Stomach smooth muscle (tissue), 2 donors: ENCODE measurements at regions not wholly inside any gene's neighbourhood (a gene's known extent, or its start where the extent isn't known, plus 50 kb on each side); places are given as distances from the start of the nearest gene placed in this dataset.

ENCODE experiments used
- H3K27ac ChIP-seq: one replicate; pipeline ENCODE4 v1.7.0; 2013; ENCODE audit warnings: mild to moderate bottlenecking, low read length, inconsistent platforms
- H3K27me3 ChIP-seq, 2 donors: one replicate each; pipeline ENCODE4 v1.7.0; 2013; ENCODE audit warnings: low read length in 2 of 2; ENCODE audit not compliant: insufficient read depth in 2 of 2, control insufficient read depth in 1 of 2
- H3K36me3 ChIP-seq, 2 donors: one replicate each; pipeline ENCODE4 v1.7.0; 2013; ENCODE audit warnings: low read length in 2 of 2; ENCODE audit not compliant: control insufficient read depth in 2 of 2, insufficient read depth in 2 of 2
- H3K4me1 ChIP-seq: one replicate; pipeline ENCODE4 v1.7.0; 2013; ENCODE audit warnings: low read length; ENCODE audit not compliant: control insufficient read depth, insufficient read depth
- H3K4me3 ChIP-seq, 2 donors: one replicate each; pipeline ENCODE4 v1.7.0; 2013; ENCODE audit warnings: low read length in 2 of 2
- H3K9ac ChIP-seq, 2 donors: one replicate each; pipeline ENCODE4 v1.7.0; 2013; ENCODE audit warnings: low read length in 2 of 2, mild to moderate bottlenecking in 1 of 2
- H3K9me3 ChIP-seq, 2 donors: one replicate each; pipeline ENCODE4 v1.7.0; 2013; ENCODE audit warnings: low read length in 2 of 2; ENCODE audit not compliant: control insufficient read depth in 2 of 2
- donor health status: healthy.
- donor health status: Pancreatic carcinoma.

DNA sequence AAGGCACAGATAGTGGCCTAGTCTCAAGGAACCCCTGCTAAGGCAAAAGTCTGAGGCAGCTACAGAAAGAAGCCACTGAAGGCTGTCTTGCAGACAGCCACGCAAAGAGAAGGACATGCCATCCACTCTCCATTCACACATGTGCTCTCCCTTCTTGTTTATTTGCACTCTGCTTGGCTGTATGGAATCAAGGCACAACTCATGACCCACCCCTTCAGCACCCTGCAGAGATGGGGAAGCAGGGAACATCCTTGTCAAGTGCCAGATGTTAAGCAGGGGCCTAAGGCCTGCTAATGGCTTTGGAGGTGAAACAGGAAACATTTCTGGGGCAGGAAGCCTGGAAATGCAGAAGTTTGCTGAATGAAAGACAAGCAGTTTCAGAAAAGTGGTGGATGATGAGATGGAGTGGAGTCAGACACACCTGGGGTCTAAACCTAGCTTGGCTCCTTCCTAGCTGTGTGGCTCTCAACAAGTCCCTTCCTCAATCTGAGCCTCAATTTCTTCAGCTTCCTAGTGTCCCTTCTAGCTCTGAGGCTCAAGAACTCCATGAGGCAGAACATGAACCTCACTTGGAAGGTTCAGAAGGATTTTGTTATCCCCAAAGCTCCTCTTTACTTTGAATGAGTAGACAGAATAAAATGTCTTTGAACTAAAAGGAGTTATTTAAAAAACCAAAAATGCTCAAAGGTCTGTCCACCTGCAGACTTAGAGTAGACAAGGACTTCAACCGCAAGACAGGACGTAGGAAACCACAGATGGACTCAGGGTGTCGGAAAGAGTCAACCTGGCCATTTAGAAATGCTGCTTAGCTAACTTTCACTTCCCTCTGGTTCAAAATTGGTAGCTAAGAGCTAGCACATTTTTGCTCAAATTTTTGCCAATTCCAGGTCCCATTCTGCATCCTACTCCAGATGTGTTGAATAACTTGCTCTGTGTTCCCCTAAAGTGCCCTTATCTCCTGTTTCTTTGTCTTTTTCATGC lies 283.1 kb downstream of the PLPP3 start:
- no peak overlapping the region for H3K9ac ChIP-seq
- peaks cover 2% of the 10 kb centered on the region for H3K4me1 ChIP-seq
- no peaks in the 10 kb centered on the region for H3K9me3 ChIP-seq

GRCh38 chr1:56291374-56291919 lies 287.9 kb downstream of the PLPP3 start:
- H3K4me3 ChIP-seq, result no peak overlapping the region
- no peaks in the 10 kb centered on the region for H3K27me3 ChIP-seq
- no peaks in the 10 kb centered on the region for H3K36me3 ChIP-seq
- no peaks in the 10 kb centered on the region for H3K9me3 ChIP-seq
- H3K27ac ChIP-seq, result no peak overlapping the region
- no peak overlapping the region for H3K9ac ChIP-seq
- H3K4me1 ChIP-seq, result peaks cover 2% of the 10 kb centered on the region

More for the DNA sequence above, 283.1 kb downstream of the PLPP3 start:
- Histone ChIP-seq H3K27me3 (no peaks in the 10 kb centered on the region), H3K27ac (no peak overlapping the region), H3K36me3 (no peaks in the 10 kb centered on the region), H3K4me3 (no peak overlapping the region)

GRCh38 chr1:56289260-56289659 lies 290.1 kb downstream of the PLPP3 start:
- Histone ChIP-seq H3K27ac (no peak overlapping the region), H3K36me3 (no peaks in the 10 kb centered on the region), H3K27me3 (no peaks in the 10 kb centered on the region), H3K4me1 (peaks cover 2% of the 10 kb centered on the region), H3K9me3 (no peaks in the 10 kb centered on the region), H3K9ac (no peak overlapping the region), H3K4me3 (no peak overlapping the region)

DNA sequence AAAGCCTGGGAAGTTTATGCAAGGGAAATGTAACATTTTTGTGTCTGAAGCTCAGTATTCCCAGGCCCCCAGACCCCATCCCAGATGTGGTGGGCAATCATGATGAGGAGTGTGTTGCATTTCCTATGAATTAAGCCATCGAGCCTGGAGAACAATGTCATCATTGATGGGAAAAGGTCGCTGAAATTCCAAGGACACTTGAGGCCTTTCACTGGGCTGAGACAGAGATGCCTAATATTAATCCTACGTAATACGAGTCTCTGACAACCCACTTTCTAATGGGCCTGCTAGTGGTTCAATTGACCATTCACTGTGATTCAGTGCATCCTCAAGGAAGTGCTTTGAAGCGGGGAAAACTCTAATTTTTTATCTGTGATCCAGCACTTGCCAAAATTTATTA lies 291.6 kb downstream of the PLPP3 start:
- H3K27me3 ChIP-seq, result no peaks in the 10 kb centered on the region
- H3K4me1 ChIP-seq, result peaks cover 2% of the 10 kb centered on the region
- no peaks in the 10 kb centered on the region for H3K9me3 ChIP-seq
- H3K4me3 ChIP-seq, result no peak overlapping the region
- H3K27ac ChIP-seq, result no peak overlapping the region
- H3K9ac ChIP-seq, result no peak overlapping the region
- no peaks in the 10 kb centered on the region for H3K36me3 ChIP-seq

DNA sequence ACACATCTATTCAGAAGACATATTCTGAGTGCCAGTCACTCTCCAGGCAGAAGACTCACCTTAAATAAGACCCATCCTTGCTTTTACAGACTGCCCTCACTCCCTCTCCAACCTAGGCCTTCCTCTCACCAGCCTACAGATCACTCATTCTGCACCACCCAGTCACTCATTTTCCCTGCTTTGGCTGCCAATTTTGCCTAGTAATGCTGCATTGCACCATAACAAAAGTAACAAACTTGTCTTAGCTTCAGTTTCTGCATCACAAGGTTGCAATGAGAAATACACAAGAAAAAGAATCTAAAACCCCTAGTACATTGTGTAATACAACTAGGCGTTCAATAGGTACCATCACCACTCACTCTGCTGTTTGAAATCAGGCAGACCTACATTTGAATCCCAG lies 292.4 kb downstream of the PLPP3 start:
- Histone ChIP-seq H3K27me3 (no peaks in the 10 kb centered on the region), H3K4me1 (peaks cover 2% of the 10 kb centered on the region), H3K4me3 (no peak overlapping the region), H3K9ac (no peak overlapping the region), H3K9me3 (no peaks in the 10 kb centered on the region), H3K27ac (no peak overlapping the region), H3K36me3 (no peaks in the 10 kb centered on the region)

- H3K4me3 ChIP-seq, result no peak overlapping the region
- no peaks in the 10 kb centered on the region for H3K9me3 ChIP-seq
- H3K9ac ChIP-seq, result no peak overlapping the region
- H3K27ac ChIP-seq, result no peak overlapping the region
- no peaks in the 10 kb centered on the region for H3K27me3 ChIP-seq
- no peaks in the 10 kb centered on the region for H3K4me1 ChIP-seq
- H3K36me3 ChIP-seq, result no peaks in the 10 kb centered on the region
Observed at GRCh38 chr1:56286506-56286905, 292.9 kb downstream of the PLPP3 start.

GRCh38 chr1:56285554-56286402 lies 293.6 kb downstream of the PLPP3 start:
- Histone ChIP-seq H3K9me3 (no peaks in the 10 kb centered on the region), H3K9ac (no peak overlapping the region), H3K4me3 (no peak overlapping the region), H3K4me1 (no peaks in the 10 kb centered on the region), H3K27me3 (no peaks in the 10 kb centered on the region), H3K36me3 (no peaks in the 10 kb centered on the region), H3K27ac (no peak overlapping the region)

DNA sequence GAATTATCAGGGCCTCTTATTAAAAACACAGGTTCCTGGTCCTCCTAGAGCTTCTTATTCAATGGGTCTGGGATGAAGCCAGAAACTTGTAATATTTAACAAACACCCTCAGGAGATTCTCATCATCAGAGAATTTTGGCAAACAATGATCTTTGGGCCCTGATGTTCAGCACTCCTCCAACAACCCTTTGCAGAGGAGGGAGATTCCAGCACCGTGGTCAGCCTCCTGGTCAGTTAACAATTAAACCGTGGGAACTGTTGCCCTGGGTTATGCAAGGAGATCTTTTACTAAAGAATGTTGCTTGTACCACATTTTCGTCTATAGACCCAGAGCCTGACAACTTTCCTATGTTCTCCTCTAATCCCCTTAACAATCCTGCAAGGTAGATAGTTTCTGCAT lies 294.4 kb downstream of the PLPP3 start:
- Histone ChIP-seq H3K9ac (no peak overlapping the region), H3K4me1 (no peaks in the 10 kb centered on the region), H3K36me3 (no peaks in the 10 kb centered on the region), H3K27me3 (no peaks in the 10 kb centered on the region), H3K9me3 (no peaks in the 10 kb centered on the region), H3K4me3 (no peak overlapping the region), H3K27ac (no peak overlapping the region)

- H3K36me3 ChIP-seq, result no peaks in the 10 kb centered on the region
- H3K27me3 ChIP-seq, result no peaks in the 10 kb centered on the region
- H3K9ac ChIP-seq, result no peak overlapping the region
- no peak overlapping the region for H3K4me3 ChIP-seq
- no peaks in the 10 kb centered on the region for H3K4me1 ChIP-seq
- no peaks in the 10 kb centered on the region for H3K9me3 ChIP-seq
- no peak overlapping the region for H3K27ac ChIP-seq
Observed at GRCh38 chr1:56278061-56278460, 301.3 kb downstream of the PLPP3 start.

GRCh38 chr1:56268519-56269140 lies 310.7 kb downstream of the PLPP3 start:
- Histone ChIP-seq H3K4me1 (no peaks in the 10 kb centered on the region), H3K36me3 (no peaks in the 10 kb centered on the region), H3K27ac (no peak overlapping the region), H3K9me3 (no peaks in the 10 kb centered on the region), H3K27me3 (no peaks in the 10 kb centered on the region), H3K9ac (no peak overlapping the region), H3K4me3 (no peak overlapping the region)
